GM21529 (cell line): ENCODE measurements at regions not wholly inside any gene's neighbourhood (a gene's known extent, or its start where the extent isn't known, plus 50 kb on each side); places are given as distances from the start of the nearest gene placed in this dataset.
A peak's percentile ranks its signal among the peaks of the same experiment; 100 is the strongest.
"Not testable (repeated sequence)": the region's sequence is repeated elsewhere in the genome, so short reads cannot be mapped to it uniquely, and the experiment has no call there.

Source experiments
- ATAC-seq: cut with Tn5 transposase; IDR thresholded peaks from one replicate; pipeline ENCODE4 v1.9.1; 2021; ENCODE audit not compliant: unreplicated experiment

DNA sequence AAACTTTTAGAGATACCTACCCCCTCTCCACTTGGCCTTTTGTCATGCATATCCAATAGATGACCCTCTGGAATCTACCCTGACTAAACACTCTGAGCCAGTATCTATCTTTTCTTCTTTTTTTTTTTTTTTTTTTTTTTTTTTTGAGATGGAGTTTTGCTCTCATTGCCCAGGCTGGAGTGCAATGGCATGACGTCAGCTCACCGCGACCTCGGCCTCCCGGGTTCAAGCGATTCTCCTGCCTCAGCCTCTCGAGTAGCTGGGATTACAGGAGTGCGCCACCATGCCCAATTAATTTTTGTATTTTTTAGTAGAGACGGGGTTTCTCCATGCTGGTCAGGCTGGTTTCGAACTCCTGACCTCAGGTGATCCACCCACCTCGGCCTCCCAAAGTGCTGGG is 50.8 kb upstream of the GRIN2B start:
- not testable (repeated sequence) for ATAC-seq

DNA sequence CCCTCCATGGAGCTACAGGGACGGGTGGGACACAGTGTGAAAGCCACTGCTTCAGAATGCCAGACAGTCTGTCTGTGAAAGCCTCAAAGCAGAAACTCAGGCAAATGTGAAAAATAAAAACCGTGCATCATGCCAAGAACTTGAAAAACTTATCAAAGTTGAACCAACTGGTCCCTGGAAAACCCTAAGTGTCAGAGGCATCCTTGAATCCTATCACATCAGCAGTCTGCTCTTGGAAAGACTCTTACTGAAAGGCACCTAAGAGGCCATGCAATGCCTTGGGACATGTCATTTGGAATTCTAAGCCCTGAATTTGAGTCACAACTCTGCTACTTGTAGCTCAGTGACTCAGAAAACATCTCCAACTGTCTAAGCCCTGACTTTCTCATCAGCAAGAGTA is 62.4 kb upstream of the GRIN2B start:
- ATAC-seq: no peak

DNA sequence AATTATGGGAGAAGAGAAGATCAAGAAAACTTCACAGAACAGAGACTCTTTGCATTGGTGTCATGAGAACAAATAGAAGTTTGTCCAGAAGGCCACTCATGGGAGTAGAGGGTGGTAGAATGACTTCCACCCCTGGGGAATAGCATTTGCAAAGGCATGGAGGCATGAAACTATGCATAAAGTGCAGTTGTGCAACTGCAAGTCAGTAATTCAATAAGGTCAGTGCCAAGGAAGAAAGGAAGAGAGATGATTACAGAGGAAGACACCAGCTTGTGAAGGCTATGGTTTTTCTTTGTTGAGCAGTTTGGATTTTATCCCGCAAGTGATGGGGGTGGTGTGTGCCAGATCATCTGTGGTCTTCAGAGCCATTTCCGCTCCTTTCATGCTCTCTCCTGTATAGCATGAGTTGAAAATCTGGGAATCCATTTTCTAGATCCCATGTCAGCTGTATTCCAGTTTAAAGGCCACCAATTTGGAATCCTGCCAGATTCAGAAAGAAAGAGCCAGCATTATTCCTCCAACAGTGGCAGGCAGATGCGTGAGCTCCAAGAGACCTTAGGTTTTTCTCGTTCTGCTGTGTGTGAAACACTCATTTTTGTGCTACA is 67.6 kb upstream of the GRIN2B start:
- no peak for ATAC-seq

DNA sequence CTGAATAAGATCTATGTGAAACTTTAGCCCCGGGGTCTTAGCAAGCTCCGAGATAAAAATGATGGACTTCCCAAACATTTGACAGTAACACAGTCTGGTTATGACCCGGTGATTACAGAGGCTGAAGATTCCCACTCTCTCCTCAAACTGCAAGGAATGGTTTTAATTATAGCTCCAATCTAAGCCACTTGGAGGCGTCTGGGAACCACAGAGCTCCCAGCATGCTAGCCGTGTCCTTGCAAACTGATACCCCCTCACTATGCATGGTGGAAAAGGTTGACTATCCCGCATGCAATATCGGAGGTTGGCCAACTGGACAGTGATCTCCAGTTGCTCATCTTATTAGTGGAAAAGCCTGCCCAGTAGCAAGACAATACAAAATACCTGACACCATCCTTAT is 76.5 kb upstream of the GRIN2B start:
- ATAC-seq: no peak

DNA sequence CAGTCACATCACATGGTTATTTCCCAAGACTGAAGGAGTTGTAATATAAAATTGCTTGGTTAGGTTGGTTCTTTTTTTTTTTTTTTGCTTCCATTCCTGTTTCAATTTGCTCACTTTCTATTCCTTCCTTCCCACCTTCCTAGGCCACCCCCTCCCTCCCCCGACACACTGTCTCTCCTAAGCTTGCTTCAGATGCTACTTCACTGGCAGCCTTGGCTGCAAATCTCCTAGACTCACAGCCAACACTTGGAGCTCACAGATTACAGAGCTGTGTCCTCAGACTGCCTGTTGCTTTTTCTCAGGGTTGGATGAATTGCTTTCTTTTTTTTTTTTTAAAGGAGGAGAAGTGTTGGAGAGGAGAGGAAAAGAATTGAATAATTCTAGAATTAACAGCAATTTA is 77.3 kb upstream of the GRIN2B start:
- ATAC-seq: no peak

DNA sequence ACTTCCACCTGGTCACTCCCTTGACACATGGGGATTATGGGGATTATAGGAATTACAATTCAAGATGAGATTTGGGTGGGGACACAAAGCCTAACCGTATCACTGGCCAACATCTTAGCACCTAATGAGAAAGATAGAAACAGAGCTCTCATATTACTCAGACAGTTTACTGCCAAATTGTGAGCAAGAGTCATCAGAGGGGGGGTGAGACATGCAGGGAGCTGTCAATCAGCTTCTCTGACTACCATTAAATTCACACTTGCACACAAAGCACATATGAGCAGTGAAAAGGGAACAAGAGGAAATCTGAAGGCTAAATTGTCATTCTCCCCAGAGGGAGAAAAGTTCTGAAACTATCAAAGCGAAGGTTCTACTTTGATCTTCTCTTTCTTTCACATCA is 78.1 kb upstream of the GRIN2B start:
- no peak for ATAC-seq

DNA sequence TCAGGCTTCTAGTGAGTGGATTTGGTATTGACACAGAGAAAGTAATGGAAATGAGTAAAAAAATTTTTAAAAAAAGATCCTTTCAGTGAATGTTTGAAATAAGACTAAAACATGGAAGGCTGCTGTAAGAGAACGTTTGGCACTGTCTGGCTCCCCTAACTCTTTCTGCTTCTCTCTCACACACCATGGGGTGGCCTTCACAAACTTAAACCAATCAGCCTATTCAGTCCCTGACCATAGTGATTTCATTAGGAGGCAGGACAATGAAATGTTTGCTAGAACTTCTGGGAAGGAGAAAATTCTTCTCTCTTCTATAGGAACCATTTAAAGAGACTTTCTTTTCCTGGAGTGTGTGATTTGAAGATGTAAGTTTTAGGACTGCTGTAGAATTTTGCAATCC is 84.2 kb upstream of the GRIN2B start:
- ATAC-seq: no peak

DNA sequence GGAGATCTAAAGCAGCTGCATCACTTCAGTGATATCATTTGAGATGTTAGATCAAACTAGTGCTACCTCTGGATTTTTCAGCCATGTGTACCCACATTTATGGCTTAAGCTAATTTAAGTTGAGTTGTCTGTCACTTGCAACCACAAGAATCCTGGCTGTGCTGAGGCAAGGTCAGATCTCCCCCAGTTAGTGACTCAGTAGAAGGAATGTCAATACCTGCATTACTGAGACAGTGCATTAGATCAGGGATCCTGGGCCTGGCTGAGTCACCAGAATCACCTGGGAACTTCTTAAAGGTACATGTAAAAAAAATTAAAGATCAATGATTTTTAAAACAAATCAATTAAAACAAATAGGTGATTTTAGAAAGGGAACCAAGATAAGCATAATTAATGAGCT is 84.6 kb upstream of the GRIN2B start:
- no peak for ATAC-seq

DNA sequence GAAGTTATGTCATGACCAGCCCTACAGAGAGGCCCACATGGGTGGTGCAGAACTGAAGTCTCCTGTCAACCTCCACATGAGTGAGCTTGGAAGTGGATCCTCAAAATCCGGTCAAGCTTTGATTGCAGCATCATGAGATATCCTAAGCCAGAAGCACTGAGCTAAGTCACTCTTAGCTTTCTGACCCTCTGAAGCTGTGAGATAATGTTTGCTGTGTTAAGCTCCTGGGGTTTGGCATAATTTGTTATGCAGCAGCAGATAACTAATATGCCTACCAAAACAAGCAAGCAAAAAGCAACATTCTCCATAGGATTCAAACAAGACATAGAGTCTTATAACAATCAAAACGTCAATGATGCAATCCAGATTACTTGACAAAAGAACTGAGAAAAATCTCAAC is 87.6 kb upstream of the GRIN2B start:
- no peak for ATAC-seq

DNA sequence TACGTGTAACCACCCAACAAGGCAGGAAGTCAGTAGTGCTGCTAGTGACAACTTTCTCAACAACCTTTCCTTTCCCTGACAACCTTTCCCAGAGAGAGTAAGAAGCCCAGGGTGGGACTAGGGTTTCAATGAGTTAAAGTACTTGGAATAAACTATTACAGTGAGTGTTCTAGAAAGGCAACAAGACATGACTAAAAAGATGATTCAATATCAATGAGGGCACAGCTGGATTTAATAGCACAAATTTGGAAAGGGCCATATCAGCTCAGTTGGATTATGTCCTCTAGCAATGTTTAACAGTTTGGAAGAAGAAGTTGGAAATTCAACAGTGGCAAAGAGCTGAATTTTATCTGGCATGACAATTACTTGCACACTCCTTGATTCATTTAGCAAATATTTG is 90.4 kb upstream of the GRIN2B start:
- no peak for ATAC-seq

DNA sequence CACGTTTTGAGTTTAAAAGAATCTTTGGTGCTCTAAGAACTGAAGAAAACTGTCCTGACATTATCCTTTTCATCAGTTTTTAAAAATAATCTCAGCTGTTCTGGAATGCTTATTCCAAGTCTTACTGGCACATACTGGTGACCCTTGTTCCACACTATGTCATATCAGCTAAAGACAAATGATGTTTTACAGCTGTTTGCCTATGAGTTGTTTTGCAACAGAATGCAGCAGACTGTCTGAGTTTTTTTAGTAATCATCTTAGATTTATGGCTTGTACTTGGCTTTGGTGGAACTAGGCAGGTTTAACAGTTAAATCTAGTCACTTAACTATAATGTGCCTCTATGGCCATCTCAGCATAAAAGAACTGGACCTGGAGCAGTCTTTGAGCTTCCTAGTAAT is 91.6 kb upstream of the GRIN2B start:
- ATAC-seq: no peak

DNA sequence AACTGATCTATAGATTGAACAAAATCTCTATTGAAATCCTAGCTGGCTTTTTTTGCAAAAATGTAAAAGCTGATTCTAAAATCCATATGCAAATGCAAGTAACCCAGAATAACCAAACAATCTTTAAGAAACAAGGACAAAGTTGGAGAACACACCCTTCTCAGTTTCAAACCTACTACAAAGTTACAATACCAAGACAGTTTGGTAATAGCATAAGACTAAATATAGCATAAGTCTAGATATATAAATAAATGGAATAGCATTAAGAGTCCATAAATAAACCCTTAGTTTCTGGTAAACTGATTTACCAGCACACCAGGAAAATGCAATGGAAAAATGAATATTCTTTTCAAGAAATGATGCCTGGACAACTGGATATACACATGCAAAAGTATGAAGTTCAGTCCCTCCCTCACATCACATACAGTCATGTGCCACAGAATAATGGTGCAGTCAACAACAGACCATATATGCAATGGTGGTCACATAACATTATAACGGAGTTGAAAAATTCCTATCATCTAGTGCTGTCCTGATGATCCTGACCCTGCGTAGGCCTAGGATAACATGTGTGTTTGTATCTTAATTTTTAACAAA is 94.5 kb upstream of the GRIN2B start:
- ATAC-seq: no peak

DNA sequence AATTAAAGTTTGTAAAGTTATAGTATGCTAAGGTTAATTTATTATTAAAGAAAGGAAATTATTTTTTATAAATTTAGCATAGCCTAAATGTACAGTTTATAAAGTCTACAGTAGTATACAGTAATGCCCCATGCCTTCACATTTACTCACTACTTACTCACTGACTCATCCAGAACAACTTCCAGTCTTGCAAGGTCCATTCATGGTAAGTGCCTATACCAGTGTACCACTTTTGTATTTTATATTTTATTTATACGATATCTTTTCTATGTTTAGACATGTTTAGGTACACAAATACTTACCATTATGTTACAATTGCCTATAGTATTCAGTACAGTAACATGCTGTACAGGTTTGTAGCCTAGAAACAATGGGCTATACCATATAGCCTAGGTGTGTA is 95.1 kb upstream of the GRIN2B start:
- ATAC-seq: no peak

DNA sequence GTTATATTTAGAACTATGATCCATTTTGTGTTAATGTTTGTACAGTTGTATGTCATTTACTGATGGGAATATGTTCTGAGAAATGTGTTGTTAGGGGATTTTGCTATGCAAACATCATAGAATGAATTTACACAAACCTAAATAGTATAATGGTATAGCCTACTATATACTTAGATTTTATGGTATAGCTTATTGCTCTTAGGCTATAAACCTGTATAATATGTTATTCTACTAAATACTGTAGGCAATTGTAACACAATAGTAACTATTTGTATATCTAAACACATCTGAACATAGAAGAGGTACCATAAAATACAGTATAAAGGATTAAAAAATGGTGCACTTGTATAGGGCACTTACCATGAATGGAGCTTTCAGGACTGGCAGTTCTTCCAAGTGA is 105.4 kb upstream of the GRIN2B start:
- no peak for ATAC-seq

DNA sequence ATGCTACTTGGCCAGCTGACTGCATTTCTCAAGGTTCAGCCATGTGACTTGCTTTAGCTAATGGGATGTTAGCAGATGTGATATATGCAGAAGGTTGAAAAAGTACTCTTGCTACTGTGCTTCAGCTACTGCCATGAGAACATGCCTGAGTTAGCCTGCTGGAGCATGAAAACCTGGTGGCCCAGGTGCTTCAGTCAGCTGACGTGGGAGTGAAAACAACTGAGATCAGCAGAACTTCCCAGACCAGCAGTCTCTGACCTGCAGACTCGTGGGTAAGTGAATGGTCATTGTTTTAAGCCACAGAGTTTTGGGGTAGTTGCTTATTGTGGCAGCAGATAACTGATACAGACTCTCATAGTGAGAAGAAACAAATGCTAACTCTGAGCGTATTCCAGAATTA is 118.6 kb upstream of the GRIN2B start:
- no peak for ATAC-seq

DNA sequence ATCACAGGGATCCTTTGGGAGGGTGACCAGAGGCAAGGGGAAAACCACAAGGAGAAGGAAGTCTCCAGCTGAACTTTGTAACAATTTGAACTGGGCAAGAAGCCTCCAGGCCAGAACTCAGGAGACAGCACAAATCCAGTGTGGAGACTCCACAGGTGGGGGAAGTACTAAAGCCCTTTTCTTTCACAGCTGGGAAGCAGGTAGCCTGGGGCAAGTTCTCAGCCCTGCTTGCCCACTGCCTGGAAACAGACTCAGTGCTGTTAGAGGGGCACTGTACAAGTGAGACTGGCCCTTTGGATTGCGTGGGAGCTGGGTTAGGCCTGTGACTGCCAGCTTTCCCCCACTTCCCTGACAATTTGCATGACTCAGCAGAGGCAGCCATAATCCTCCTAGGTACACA is 120.2 kb upstream of the GRIN2B start:
- ATAC-seq: not testable (repeated sequence)

DNA sequence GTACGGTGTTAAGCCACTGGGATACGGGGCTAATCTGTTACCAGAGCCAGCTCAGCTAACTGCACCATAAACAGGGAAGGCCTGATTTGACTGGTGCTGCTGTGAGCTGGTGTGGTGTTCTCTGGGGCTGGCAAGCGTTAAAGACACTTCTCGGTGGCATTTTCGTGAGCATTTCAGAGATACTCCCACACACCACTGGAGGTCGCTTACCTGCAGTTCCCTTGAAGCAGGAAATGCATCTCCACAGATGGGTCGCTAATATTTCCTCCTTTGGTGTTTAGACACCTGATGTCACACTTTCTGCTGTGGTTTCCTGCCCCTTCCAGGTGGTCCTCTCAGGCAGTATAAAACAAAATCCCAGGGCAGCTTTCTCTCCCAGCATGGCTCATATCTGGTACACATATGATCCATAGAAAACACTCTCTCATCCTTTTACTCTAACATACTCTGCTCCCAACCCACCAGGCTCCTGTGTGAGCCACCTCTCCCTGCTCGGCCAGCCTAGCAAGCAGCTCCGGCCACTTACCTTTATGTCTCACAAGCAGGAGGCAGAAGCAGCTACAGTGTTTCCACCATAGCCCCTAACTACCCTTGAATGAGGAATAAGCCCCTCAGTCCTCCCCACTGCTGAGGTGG is 129.9 kb upstream of the GRIN2B start:
- ATAC-seq: peak; percentile 99

DNA sequence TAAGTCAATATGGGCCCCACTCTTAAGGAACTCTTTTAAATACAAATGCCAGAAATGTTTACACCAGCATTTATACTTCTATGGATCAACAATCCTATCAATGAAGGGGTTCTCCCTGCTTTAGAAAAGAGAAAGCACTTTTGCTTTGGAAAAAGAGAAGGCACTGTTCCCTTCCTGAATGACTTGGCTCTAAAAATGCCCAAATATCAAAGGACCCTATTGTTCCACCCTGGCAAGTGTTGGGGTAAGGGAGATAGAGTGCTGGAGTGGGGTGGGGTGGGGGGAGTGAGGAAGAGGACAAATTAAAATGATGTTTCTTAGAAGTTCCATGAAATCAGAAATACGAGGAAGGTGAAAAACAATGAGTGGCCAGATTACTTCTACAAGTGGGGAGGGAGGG is 131.6 kb upstream of the GRIN2B start:
- no peak for ATAC-seq

DNA sequence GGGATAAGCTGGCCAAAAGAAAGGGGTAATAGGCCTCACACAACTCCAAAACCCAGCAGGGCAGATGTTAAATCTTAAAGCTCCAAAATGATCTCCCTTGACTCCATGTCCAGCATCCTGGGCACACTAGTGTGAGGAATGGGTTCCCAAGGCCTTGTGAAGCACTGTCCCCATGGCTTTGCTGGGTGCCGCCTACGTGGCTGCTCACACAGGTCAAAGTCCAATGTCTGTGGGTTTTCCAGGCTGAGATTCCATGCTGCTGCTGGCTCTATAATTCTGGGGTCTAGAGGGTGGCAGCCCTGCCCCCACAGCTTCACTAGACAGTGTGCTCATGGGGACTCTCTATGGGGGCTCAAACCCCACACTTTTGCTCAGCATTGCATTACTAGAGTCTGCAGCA is 145.3 kb upstream of the GRIN2B start:
- ATAC-seq: no peak

DNA sequence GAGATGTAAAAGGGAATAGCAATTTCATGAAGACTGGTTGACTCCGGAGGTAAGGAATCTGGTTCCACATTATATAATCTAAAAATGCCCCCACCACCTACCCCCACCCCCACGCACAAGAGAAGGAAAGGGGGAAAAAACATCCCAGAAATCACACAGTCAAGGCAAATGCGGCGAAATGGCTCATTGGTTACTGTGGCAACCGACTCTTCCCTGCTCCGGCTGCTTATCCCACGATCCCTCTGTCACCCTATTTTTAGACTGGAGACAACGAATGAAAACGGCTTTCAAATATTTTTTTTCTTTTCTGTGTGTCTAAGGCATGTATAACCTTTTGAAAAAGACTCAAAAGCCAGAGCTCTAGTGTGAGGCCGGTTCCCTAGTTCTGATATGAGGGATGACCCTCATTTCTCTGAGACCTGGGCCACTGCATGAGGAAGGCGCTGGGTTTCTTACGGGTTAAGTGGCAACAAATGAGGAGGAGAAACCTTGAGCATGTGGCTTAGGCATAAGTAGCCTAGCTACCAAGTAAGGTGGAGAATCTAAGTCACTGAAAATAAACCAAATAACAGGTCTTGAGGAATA is 148.3 kb upstream of the GRIN2B start:
- ATAC-seq: no peak

DNA sequence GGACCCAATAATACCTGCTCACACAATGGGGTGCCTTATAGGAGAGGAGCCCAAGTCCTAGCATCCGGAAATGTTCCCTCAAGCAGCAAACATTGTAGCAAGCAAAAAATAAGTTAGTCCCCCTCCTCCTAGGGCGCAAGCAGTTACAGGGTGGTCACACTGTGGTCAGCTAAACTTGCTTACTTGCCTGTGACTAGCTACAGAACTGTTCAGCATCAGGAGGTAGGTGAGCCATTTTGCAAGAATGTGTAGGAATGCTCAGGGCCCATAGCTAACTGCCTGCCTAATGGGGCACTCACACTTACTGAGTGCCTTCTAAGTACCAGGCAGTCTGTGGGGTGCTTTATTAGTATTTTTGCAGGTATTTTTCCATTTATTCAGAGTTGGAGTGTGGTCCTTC is 154.6 kb upstream of the GRIN2B start:
- no peak for ATAC-seq

DNA sequence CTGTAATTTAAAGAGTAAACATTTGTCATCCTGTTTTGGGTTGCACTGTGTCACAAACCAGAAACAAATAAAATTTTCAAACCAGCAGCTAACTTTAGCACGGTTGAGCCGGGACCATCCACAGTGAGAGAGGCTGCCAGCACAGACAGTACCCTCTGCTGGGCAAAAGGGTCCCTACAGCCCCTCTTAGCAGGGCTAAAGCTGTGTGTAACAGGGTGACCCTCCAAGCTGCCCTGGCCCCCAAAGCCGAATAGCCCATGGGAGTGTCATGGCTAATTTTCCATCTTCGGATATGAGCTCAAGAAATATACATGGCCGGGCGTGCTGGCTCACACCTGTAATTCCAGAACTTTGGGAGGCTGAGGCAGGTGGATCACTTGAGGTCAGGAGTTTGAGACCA is 157.1 kb upstream of the GRIN2B start:
- ATAC-seq: no peak
